ENCODE measurements at regions not wholly inside any gene's neighbourhood (a gene's known extent, or its start where the extent isn't known, plus 50 kb on each side); places are given as distances from the start of the nearest gene placed in this dataset.

GRCh38 chr3:28050120-28050519 lies 191.3 kb upstream of the CMC1 start:
- no peaks in the 10 kb centered on the region for H3K9me3 ChIP-seq (replicated peaks in 1 of 3)
- H3K4me3 ChIP-seq = no peak overlapping the region
- no peak for DNase-seq
- WGBS, 4 donors = 59 to 66% (median 64%) methylated on average over 3 of the region's 3 CpGs
- H3K36me3 ChIP-seq (replicated peaks in 1 of 2) = no peaks in the 10 kb centered on the region
- intact Hi-C loops (cut with DNase I) = no loop called here
- no peaks in the 10 kb centered on the region for H3K27me3 ChIP-seq
- H3K27ac ChIP-seq = no peak overlapping the region
- H3K4me1 ChIP-seq (replicated peaks in 1 of 2) = no peaks in the 10 kb centered on the region
- TF ChIP-seq CTCF (IDR thresholded peaks at IDR 0.05) (no peak), POLR2A (IDR thresholded peaks at IDR 0.05) (no peak)

- no peak for TF ChIP-seq CTCF (IDR thresholded peaks at IDR 0.05)
- no peak for TF ChIP-seq POLR2A (IDR thresholded peaks at IDR 0.05)
- H3K27ac ChIP-seq = no peak overlapping the region
- no peaks in the 10 kb centered on the region for H3K27me3 ChIP-seq
- intact Hi-C loops (cut with DNase I) = no loop called here
- DNase-seq = no peak
- H3K36me3 ChIP-seq (replicated peaks in 1 of 2) = no peaks in the 10 kb centered on the region
- H3K4me3 ChIP-seq = no peak overlapping the region
- H3K4me1 ChIP-seq (replicated peaks in 1 of 2) = no peaks in the 10 kb centered on the region
- WGBS, 4 donors = 74 to 90% (median 83%) methylated on average over 2 of the region's 2 CpGs
- no peaks in the 10 kb centered on the region for H3K9me3 ChIP-seq (replicated peaks in 1 of 3)
Observed at GRCh38 chr3:28050885-28051284, 190.5 kb upstream of the CMC1 start.

DNA sequence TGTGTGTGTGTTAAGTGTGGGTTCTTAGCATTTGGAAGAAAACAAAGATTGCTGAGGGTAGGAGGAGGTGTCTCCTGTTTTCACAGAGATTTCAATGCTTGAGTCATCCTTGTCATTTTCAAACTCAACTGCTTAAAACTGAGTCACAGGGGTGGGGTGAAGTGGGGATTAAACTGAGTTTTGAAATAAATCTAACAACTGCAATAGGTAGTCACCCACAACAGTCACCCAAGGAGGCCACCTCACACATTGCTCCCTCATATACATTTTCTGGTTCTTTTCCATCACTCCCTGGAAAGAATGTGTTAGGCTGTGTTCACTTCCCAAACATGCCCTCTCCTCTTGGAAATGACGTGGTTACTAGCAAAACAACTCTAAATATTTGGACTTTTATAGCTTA lies 187.7 kb upstream of the CMC1 start:
- H3K9me3 ChIP-seq (replicated peaks in 1 of 3) = no peaks in the 10 kb centered on the region
- no peaks in the 10 kb centered on the region for H3K4me1 ChIP-seq (replicated peaks in 1 of 2)
- no peak for DNase-seq
- no peak overlapping the region for H3K4me3 ChIP-seq
- TF ChIP-seq CTCF (IDR thresholded peaks at IDR 0.05) (no peak), POLR2A (IDR thresholded peaks at IDR 0.05) (no peak)
- WGBS, 4 donors = 13 to 62% (median 22%) methylated on average over 1 of the region's 1 CpG
- peaks cover 5% of the 10 kb centered on the region for H3K27me3 ChIP-seq
- intact Hi-C loops (cut with DNase I) = no loop called here
- H3K36me3 ChIP-seq (replicated peaks in 1 of 2) = no peaks in the 10 kb centered on the region
- H3K27ac ChIP-seq = no peak overlapping the region

- Histone ChIP-seq H3K4me1 (replicated peaks in 1 of 2) (no peaks in the 10 kb centered on the region), H3K9me3 (replicated peaks in 1 of 3) (no peaks in the 10 kb centered on the region), H3K27me3 (peaks cover 5% of the 10 kb centered on the region), H3K27ac (no peak overlapping the region), H3K4me3 (no peak overlapping the region), H3K36me3 (replicated peaks in 1 of 2) (no peaks in the 10 kb centered on the region)
- intact Hi-C loops (cut with DNase I) = no loop called here
- 62 to 85% (median 71%) methylated on average over 2 of the region's 2 CpGs for WGBS, 4 donors
- DNase-seq = no peak
- no peak for TF ChIP-seq CTCF (IDR thresholded peaks at IDR 0.05)
- TF ChIP-seq POLR2A (IDR thresholded peaks at IDR 0.05) = no peak
Observed at GRCh38 chr3:28056806-28057205, 184.6 kb upstream of the CMC1 start.

Measured in adrenal gland (tissue), 9 donors.